ENCODE measurements at regions not wholly inside any gene's neighbourhood (a gene's known extent, or its start where the extent isn't known, plus 50 kb on each side); places are given as distances from the start of the nearest gene placed in this dataset.

- in situ Hi-C loops (cut with HindIII; ENCODE audit: low pct_unique_long_range_greater_than_20kb, low sequenced_read_pairs) = no loop called here
These were observed 143.6 kb downstream of the OSR1 start for GRCh38 chr2:19214682-19215391.

GRCh38 chr2:19209575-19210341, 148.7 kb downstream of the OSR1 start:
- DNase-seq (ENCODE audit: low read depth) = no peak
- in situ Hi-C loops (cut with HindIII; ENCODE audit: low pct_unique_long_range_greater_than_20kb, low sequenced_read_pairs) = no loop called here

More at GRCh38 chr2:19214682-19215391, 143.6 kb downstream of the OSR1 start:
- DNase-seq (ENCODE audit: low read depth) = no peak

- in situ Hi-C loops (cut with HindIII; ENCODE audit: low pct_unique_long_range_greater_than_20kb, low sequenced_read_pairs) = no loop called here
- no peak for DNase-seq (ENCODE audit: low read depth)
These were observed 149.8 kb downstream of the OSR1 start for GRCh38 chr2:19208479-19209199.

- in situ Hi-C loops (cut with HindIII; ENCODE audit: low pct_unique_long_range_greater_than_20kb, low sequenced_read_pairs) = no loop called here
- no peak for DNase-seq (ENCODE audit: low read depth)
These were observed 151.0 kb downstream of the OSR1 start for GRCh38 chr2:19207452-19207851.

- in situ Hi-C loops (cut with HindIII; ENCODE audit: low pct_unique_long_range_greater_than_20kb, low sequenced_read_pairs) = no loop called here
- no peak for DNase-seq (ENCODE audit: low read depth)
These were observed 152.4 kb downstream of the OSR1 start for GRCh38 chr2:19205983-19206533.

GRCh38 chr2:19203866-19204265, 154.6 kb downstream of the OSR1 start:
- in situ Hi-C loops (cut with HindIII; ENCODE audit: low pct_unique_long_range_greater_than_20kb, low sequenced_read_pairs) = no loop called here
- DNase-seq (ENCODE audit: low read depth) = no peak

- in situ Hi-C loops (cut with HindIII; ENCODE audit: low pct_unique_long_range_greater_than_20kb, low sequenced_read_pairs) = no loop called here
- no peak for DNase-seq (ENCODE audit: low read depth)
These were observed 156.4 kb downstream of the OSR1 start for GRCh38 chr2:19201911-19202462.

- DNase-seq (ENCODE audit: low read depth) = no peak
- in situ Hi-C loops (cut with HindIII; ENCODE audit: low pct_unique_long_range_greater_than_20kb, low sequenced_read_pairs) = no loop called here
These were observed 160.0 kb downstream of the OSR1 start for GRCh38 chr2:19198381-19198780.

GRCh38 chr2:19195661-19196060, 162.8 kb downstream of the OSR1 start:
- in situ Hi-C loops (cut with HindIII; ENCODE audit: low pct_unique_long_range_greater_than_20kb, low sequenced_read_pairs) = no loop called here
- DNase-seq (ENCODE audit: low read depth) = no peak

GRCh38 chr2:19189391-19189790, 169.0 kb downstream of the OSR1 start:
- in situ Hi-C loops (cut with HindIII; ENCODE audit: low pct_unique_long_range_greater_than_20kb, low sequenced_read_pairs) = no loop called here
- no peak for DNase-seq (ENCODE audit: low read depth)

- in situ Hi-C loops (cut with HindIII; ENCODE audit: low pct_unique_long_range_greater_than_20kb, low sequenced_read_pairs) = no loop called here
- DNase-seq (ENCODE audit: low read depth) = no peak
These were observed 171.0 kb downstream of the OSR1 start for GRCh38 chr2:19187323-19188020.

- DNase-seq (ENCODE audit: low read depth) = no peak
- in situ Hi-C loops (cut with HindIII; ENCODE audit: low pct_unique_long_range_greater_than_20kb, low sequenced_read_pairs) = no loop called here
These were observed 173.3 kb downstream of the OSR1 start for GRCh38 chr2:19185086-19185485.

- no peak for DNase-seq (ENCODE audit: low read depth)
- in situ Hi-C loops (cut with HindIII; ENCODE audit: low pct_unique_long_range_greater_than_20kb, low sequenced_read_pairs) = no loop called here
These were observed 180.2 kb downstream of the OSR1 start for GRCh38 chr2:19178175-19178574.

GRCh38 chr2:19176977-19177376, 181.4 kb downstream of the OSR1 start:
- in situ Hi-C loops (cut with HindIII; ENCODE audit: low pct_unique_long_range_greater_than_20kb, low sequenced_read_pairs) = no loop called here
- DNase-seq (ENCODE audit: low read depth) = no peak

- DNase-seq (ENCODE audit: low read depth) = no peak
- in situ Hi-C loops (cut with HindIII; ENCODE audit: low pct_unique_long_range_greater_than_20kb, low sequenced_read_pairs) = no loop called here
These were observed 182.1 kb downstream of the OSR1 start for GRCh38 chr2:19176172-19176852.

- no peak for DNase-seq (ENCODE audit: low read depth)
- in situ Hi-C loops (cut with HindIII; ENCODE audit: low pct_unique_long_range_greater_than_20kb, low sequenced_read_pairs) = no loop called here
These were observed 184.2 kb downstream of the OSR1 start for GRCh38 chr2:19174176-19174575.

GRCh38 chr2:19171409-19171808, 187.0 kb downstream of the OSR1 start:
- DNase-seq (ENCODE audit: low read depth) = no peak
- in situ Hi-C loops (cut with HindIII; ENCODE audit: low pct_unique_long_range_greater_than_20kb, low sequenced_read_pairs) = no loop called here

Measured in Caki2 (cell line).